ENCODE measurements at regions not wholly inside any gene's neighbourhood (a gene's known extent, or its start where the extent isn't known, plus 50 kb on each side); places are given as distances from the start of the nearest gene placed in this dataset.
"Not testable (repeated sequence)": the region's sequence is repeated elsewhere in the genome, so short reads cannot be mapped to it uniquely, and the experiment has no call there.

DNA sequence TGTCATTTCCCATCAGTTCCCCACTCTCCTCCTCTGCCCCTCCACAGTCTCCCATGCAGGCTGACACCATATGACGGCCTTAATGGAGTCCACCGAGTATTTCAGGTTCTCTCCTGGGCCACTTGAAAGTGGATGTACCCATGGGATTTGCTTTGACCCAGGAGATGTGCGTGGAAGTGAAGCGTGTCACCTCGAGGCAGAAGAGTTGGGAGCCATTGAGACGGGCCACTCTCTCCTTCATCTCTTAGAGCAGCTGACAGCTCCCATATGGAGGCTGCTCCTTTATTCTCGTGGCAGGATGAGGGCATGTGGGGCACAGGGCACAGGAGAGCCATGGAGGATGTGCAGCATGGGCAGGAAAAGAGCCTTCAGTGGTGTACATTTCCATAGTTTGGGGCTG is 144.7 kb upstream of the CRYM start:
- ATAC-seq (replicated peaks; ENCODE audit: extremely low read depth, poor library complexity, severe bottlenecking); H3K9me3 Mint-ChIP-seq; H3K27me3 Mint-ChIP-seq; H3K36me3 Mint-ChIP-seq (ENCODE audit: insufficient read depth); H3K4me1 Mint-ChIP-seq; H3K27ac Mint-ChIP-seq (ENCODE audit: low read depth); DNase-seq (ENCODE audit: low spot score in 2 of 2); H3K4me3 Mint-ChIP-seq: not testable (repeated sequence)

DNA sequence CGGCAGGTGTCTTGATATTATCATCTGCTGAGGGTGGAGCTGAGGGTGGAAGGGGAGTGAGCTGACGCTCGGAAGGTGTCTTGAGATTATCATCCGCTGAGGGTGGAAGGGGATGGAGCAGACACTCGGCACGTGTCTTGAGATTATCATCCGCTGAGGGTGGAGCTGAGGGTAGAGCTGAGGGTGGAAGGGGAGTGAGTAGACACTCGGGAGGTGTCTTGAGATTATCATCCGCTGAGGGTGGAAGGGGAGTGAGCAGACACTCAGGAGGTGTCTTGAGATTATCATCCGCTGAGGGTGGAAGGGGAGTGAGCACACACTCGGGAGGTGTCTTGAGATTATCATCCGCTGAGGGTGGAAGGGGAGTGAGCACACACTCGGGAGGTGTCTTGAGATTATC is 126.6 kb upstream of the CRYM start:
- not testable (repeated sequence) for H3K36me3 Mint-ChIP-seq (ENCODE audit: insufficient read depth); H3K9me3 Mint-ChIP-seq; H3K4me3 Mint-ChIP-seq; H3K4me1 Mint-ChIP-seq; DNase-seq (ENCODE audit: low spot score in 2 of 2); ATAC-seq (replicated peaks; ENCODE audit: extremely low read depth, poor library complexity, severe bottlenecking); H3K27me3 Mint-ChIP-seq; H3K27ac Mint-ChIP-seq (ENCODE audit: low read depth)

DNA sequence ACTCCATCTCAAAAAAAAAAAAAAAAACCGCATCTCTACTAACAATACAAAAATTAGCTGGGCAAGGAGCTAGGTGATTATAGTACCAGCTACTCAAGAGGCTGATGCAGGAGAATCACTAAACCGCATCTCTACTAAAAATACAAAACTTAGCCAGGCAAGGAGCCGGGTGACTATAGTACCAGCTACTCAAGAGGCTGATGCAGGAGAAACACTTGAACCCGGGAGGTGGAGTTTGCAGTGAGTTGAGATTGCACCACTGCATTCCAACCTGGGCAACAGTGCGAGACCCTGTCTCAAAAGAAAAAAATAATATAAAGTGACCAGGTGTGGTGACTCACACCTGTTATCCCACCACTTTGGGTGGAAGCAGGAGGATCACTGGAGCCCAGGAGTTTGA is 119.8 kb upstream of the CRYM start:
- not testable (repeated sequence) for H3K27me3 Mint-ChIP-seq; H3K4me3 Mint-ChIP-seq; H3K36me3 Mint-ChIP-seq (ENCODE audit: insufficient read depth); DNase-seq (ENCODE audit: low spot score in 2 of 2); H3K27ac Mint-ChIP-seq (ENCODE audit: low read depth); ATAC-seq (replicated peaks; ENCODE audit: extremely low read depth, poor library complexity, severe bottlenecking); H3K9me3 Mint-ChIP-seq; H3K4me1 Mint-ChIP-seq

DNA sequence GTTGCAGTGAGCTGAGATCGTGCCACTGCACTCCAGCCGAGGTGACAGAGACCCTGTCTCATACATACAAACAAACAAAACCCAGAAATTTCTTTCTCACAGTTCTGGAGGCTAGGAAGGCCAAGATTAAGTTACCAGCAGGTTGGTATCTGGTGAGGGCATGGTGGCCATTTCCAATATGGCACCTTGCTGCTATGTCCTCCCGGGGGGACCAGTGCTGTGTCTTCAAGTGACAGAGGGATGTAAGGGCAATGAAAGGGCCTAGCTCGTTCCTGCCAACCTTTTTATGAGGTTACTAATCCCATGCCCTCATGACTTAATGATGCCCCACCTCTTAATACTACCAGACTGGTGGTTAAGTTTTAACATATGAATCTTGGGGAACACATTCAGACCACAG is 118.5 kb upstream of the CRYM start:
- not testable (repeated sequence) for H3K9me3 Mint-ChIP-seq; H3K4me3 Mint-ChIP-seq; H3K27me3 Mint-ChIP-seq; H3K36me3 Mint-ChIP-seq (ENCODE audit: insufficient read depth); H3K4me1 Mint-ChIP-seq; H3K27ac Mint-ChIP-seq (ENCODE audit: low read depth); ATAC-seq (replicated peaks; ENCODE audit: extremely low read depth, poor library complexity, severe bottlenecking); DNase-seq (ENCODE audit: low spot score in 2 of 2)

DNA sequence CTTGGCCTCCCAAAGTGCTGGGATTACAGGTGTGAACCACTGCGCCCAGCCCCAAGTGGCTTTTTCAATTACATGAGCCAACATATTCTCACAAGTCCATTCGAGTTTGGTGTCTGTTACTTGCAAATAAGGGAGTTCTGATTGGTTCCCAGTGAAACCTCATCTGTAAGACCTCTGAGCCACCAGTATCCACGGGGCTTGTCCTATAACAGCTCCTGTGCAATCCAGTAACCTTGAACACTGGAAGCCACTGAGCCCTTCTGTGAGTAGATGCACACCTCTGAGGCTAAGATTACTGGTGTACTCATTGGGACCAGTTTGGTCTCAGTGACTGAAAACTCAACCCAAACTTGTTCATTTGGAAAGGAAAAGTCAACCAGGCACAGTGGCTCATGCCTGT is 112.5 kb upstream of the CRYM start:
- not testable (repeated sequence) for H3K36me3 Mint-ChIP-seq (ENCODE audit: insufficient read depth); DNase-seq (ENCODE audit: low spot score in 2 of 2); H3K27ac Mint-ChIP-seq (ENCODE audit: low read depth); H3K9me3 Mint-ChIP-seq; H3K4me1 Mint-ChIP-seq; H3K4me3 Mint-ChIP-seq; ATAC-seq (replicated peaks; ENCODE audit: extremely low read depth, poor library complexity, severe bottlenecking); H3K27me3 Mint-ChIP-seq

DNA sequence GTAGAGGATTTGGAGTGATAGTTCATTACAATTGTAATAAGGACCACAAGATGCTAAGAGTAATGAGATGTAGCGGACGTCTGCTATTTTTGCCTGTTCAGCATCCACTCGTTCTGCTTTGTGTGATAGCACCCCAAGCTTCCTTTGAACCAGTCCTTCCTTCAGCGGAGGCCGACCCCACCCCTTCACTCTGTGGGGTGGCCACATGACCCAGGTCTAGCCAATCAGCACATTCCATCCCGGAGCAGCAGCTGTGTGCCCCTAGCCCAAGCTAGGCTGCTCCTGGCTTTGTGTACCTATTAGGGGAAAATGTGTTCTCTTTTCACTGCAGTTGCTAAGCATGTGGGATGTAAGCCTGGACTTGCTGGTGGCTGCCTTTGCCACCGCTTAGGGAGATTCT is 111.8 kb upstream of the CRYM start:
- not testable (repeated sequence) for H3K27ac Mint-ChIP-seq (ENCODE audit: low read depth); DNase-seq (ENCODE audit: low spot score in 2 of 2); H3K4me1 Mint-ChIP-seq; H3K4me3 Mint-ChIP-seq; H3K9me3 Mint-ChIP-seq; ATAC-seq (replicated peaks; ENCODE audit: extremely low read depth, poor library complexity, severe bottlenecking); H3K36me3 Mint-ChIP-seq (ENCODE audit: insufficient read depth); H3K27me3 Mint-ChIP-seq

DNA sequence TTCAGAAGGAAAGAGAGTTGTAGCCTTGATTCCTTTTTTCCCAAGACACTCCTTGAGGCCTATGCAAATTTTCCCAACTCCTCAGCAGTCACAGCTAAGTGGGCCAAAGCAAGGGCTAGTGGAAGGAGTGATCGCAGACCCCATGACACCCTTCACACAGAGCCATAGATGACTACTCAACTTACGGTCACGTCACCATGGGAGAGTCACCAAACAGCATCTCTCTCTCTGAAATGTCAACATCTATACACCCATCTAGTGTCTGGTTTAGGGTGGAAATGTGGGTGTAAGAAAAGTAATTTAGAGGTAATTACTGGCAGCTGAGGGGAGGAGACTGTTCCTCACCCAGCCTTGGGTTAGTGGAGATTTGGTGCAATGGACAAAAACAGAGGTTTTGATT is 109.7 kb upstream of the CRYM start:
- not testable (repeated sequence) for ATAC-seq (replicated peaks; ENCODE audit: extremely low read depth, poor library complexity, severe bottlenecking); H3K4me3 Mint-ChIP-seq; H3K27ac Mint-ChIP-seq (ENCODE audit: low read depth); H3K4me1 Mint-ChIP-seq; H3K27me3 Mint-ChIP-seq; H3K9me3 Mint-ChIP-seq; H3K36me3 Mint-ChIP-seq (ENCODE audit: insufficient read depth); DNase-seq (ENCODE audit: low spot score in 2 of 2)

DNA sequence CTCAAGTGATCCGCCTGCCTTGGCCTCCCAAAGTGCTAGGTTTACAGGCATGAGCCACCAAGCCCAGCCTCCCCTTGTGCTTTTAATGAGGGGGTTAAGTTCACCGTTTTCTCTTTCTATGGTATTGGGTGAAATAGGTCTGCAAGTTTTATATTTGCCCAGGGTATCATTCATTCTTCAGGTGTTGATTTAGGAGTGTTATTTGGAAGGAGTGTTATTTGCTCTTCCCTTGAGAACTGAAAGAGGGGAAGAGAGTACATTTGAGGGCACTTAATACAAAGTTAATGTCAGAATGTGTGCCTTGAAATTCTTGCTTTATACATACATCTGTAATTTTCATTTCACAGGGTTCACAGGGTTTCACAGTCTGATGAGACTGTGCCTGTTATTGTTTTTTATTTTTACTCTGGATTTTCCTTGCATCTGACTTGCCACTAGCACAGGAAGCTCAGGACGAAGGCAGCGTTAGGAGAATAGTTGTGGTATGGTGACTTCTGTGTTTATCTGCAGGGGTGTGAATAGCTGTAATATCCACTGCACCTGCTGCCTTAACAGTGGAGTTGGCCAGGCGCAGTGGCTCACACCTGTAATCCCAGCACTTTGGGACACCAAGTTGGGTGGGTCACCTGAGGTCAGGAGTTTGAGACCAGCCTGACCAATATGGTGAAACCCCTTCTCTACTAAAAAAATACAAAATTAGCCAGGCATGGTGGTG is 108.3 kb upstream of the CRYM start:
- ATAC-seq (replicated peaks; ENCODE audit: extremely low read depth, poor library complexity, severe bottlenecking); H3K4me3 Mint-ChIP-seq; H3K27ac Mint-ChIP-seq (ENCODE audit: low read depth); H3K4me1 Mint-ChIP-seq; H3K36me3 Mint-ChIP-seq (ENCODE audit: insufficient read depth); H3K9me3 Mint-ChIP-seq; H3K27me3 Mint-ChIP-seq; DNase-seq (ENCODE audit: low spot score in 2 of 2): not testable (repeated sequence)

DNA sequence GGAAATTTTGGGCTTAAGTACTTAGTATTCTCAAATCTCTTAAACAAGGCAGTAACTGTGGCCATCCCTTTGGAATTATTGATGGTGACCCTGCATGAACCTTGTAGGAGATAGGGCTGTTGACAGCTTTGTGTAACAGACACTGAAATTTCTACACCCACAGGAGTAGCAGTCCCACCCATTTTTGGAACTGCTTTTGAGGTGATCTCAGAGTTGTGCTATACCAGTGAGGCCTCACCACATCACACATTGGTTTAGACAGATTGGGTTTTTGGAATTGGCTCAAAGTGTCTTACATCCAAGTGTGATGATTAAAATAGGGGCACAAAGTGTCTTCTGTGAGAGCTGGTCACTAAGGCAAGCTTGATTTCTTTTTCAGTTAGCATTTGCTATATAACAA is 105.6 kb upstream of the CRYM start:
- ATAC-seq (replicated peaks; ENCODE audit: extremely low read depth, poor library complexity, severe bottlenecking), result peak; percentile 70
- not testable (repeated sequence) for H3K4me3 Mint-ChIP-seq; H3K4me1 Mint-ChIP-seq; H3K27me3 Mint-ChIP-seq; H3K9me3 Mint-ChIP-seq; H3K36me3 Mint-ChIP-seq (ENCODE audit: insufficient read depth); H3K27ac Mint-ChIP-seq (ENCODE audit: low read depth); DNase-seq (ENCODE audit: low spot score in 2 of 2)

DNA sequence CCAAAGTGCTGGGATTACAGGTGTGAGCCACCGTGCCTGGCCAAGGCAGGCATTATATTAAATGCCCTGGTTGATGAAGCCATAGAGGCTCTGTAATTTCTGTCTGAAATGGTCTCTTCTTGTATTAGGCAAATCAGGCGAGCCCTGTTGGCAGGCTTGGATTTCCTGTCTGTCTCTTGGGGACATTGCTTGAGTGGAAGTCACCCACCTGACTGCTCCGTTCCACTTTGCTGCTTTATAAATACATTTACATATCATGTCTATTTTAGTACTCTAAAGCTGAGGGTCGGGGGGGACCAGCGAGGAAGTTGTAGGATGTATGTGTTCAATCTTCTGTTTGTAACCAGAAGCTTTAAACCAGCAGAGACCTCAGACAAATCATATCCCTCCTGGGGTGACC is 101.6 kb upstream of the CRYM start:
- DNase-seq (ENCODE audit: low spot score in 2 of 2); H3K27me3 Mint-ChIP-seq; H3K4me3 Mint-ChIP-seq; H3K9me3 Mint-ChIP-seq; H3K36me3 Mint-ChIP-seq (ENCODE audit: insufficient read depth); H3K27ac Mint-ChIP-seq (ENCODE audit: low read depth); H3K4me1 Mint-ChIP-seq: not testable (repeated sequence)
- ATAC-seq (replicated peaks; ENCODE audit: extremely low read depth, poor library complexity, severe bottlenecking), result peak; percentile 28

DNA sequence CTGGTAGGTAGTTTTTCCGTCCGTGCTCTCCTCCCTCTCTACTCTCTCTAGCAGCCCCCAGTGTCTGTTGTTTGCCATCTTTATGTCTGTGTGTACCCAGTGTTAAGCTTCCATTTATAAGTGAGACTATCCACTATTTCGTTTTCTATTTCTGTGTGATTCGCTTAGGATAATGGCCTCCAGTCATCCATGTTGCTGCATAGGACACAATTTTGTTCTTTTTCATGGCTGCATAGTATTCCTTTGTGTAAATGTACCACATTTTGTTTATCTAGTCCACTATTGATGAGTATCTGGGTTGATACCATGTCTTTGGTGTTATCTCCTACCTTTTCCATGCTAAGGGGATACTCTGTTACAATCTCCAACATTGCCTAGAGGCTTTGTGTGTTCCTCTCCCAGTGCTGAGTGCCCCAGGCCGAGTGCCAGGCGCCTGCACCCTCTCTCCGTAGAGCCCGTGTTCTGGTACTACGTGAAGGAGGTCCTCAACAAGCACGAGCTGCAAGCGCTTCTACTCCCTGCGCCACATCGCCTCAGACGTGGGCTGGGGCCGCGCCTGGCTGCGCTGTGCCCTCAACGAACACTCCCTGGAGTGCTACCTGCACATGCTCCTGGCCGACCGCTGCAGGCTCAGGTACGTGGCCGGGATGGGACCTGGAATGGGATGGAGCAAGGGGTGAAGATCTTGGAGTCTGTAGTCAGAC is 98.3 kb upstream of the CRYM start:
- H3K36me3 Mint-ChIP-seq (ENCODE audit: insufficient read depth); ATAC-seq (replicated peaks; ENCODE audit: extremely low read depth, poor library complexity, severe bottlenecking); DNase-seq (ENCODE audit: low spot score in 2 of 2); H3K27ac Mint-ChIP-seq (ENCODE audit: low read depth); H3K9me3 Mint-ChIP-seq; H3K27me3 Mint-ChIP-seq; H3K4me1 Mint-ChIP-seq; H3K4me3 Mint-ChIP-seq: not testable (repeated sequence)

DNA sequence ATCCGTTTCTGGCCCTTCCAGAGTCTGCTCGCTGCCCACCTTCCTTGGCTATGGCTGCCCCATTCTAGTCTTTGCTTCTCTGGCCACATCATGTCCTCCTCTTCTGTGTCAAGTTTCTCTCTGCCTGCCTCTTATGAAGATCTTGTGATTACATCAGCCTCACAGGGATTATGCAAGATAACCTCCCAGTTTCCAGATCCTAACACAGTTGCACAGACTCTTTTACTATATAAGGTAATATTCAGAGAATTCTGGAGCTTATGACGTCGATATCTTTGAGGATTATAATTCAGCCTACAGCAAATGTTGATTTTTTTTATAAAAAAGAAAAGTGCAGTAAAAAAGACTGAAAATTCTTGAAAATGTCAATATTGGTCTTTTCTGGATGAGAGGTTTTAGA is 97.2 kb upstream of the CRYM start:
- ATAC-seq (replicated peaks; ENCODE audit: extremely low read depth, poor library complexity, severe bottlenecking); H3K36me3 Mint-ChIP-seq (ENCODE audit: insufficient read depth); H3K4me3 Mint-ChIP-seq; H3K27me3 Mint-ChIP-seq; DNase-seq (ENCODE audit: low spot score in 2 of 2); H3K4me1 Mint-ChIP-seq; H3K27ac Mint-ChIP-seq (ENCODE audit: low read depth); H3K9me3 Mint-ChIP-seq: not testable (repeated sequence)

DNA sequence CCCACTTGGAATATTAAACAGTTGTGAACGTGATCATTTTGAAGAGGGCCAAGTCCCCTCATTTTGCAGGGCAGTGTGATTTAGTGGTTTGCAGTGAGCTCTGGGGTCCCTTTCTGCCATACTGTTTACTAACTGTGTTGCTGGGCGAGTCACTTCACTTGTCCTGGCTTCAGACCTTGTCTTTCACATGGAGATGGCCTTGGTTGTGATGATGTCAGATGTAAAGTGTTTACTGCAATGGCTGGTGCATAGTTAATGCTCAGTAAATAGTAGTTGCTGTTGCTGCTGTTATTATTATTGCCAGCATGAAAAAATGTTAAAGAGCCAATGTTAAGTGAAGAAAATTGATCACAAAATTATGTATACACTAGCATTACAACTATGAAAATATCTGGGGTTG is 95.4 kb upstream of the CRYM start:
- H3K4me1 Mint-ChIP-seq; ATAC-seq (replicated peaks; ENCODE audit: extremely low read depth, poor library complexity, severe bottlenecking); H3K4me3 Mint-ChIP-seq; H3K27me3 Mint-ChIP-seq; H3K9me3 Mint-ChIP-seq; DNase-seq (ENCODE audit: low spot score in 2 of 2); H3K36me3 Mint-ChIP-seq (ENCODE audit: insufficient read depth); H3K27ac Mint-ChIP-seq (ENCODE audit: low read depth): not testable (repeated sequence)
